H9 (cell line): ENCODE measurements at regions not wholly inside any gene's neighbourhood (a gene's known extent, or its start where the extent isn't known, plus 50 kb on each side); places are given as distances from the start of the nearest gene placed in this dataset.

Source experiments
- DNase-seq: peaks from one replicate; pipeline ENCODE4 v3.0.0-alpha.2; 2017
- H2AFZ ChIP-seq: one replicate; pipeline ENCODE4 v1.6.1; 2013; ENCODE audit warnings: mild to moderate bottlenecking, low read length, control low read depth, moderate library complexity
- H2AK5ac ChIP-seq: 2 replicates; pipeline ENCODE4 v1.6.1; 2013; ENCODE audit warnings: low read length, control low read depth, mixed read lengths; ENCODE audit not compliant: insufficient read length
- H2BK120ac ChIP-seq: one replicate; pipeline ENCODE4 v1.6.1; 2013; ENCODE audit warnings: low read depth, mild to moderate bottlenecking, low read length, control low read depth, inconsistent platforms; ENCODE audit not compliant: poor library complexity, severe bottlenecking
- H2BK12ac ChIP-seq: 2 replicates; pipeline ENCODE4 v1.6.1; 2013; ENCODE audit warnings: low read length, control low read depth, mixed read lengths, low read depth; ENCODE audit not compliant: insufficient read length
- H2BK15ac ChIP-seq: 2 replicates; pipeline ENCODE4 v1.6.1; 2013; ENCODE audit warnings: low read depth, low read length, control low read depth
- H2BK20ac ChIP-seq: one replicate; pipeline ENCODE4 v1.6.1; 2013; ENCODE audit warnings: low read depth, mild to moderate bottlenecking, low read length, control low read depth, inconsistent platforms; ENCODE audit not compliant: poor library complexity, severe bottlenecking
- H2BK5ac ChIP-seq: 2 replicates; pipeline ENCODE4 v1.6.1; 2013; ENCODE audit warnings: low read length, control low read depth, mixed read lengths; ENCODE audit not compliant: insufficient read length
- H3K14ac ChIP-seq: 2 replicates; pipeline ENCODE4 v1.6.1; 2013; ENCODE audit warnings: low read length, control low read depth; ENCODE audit not compliant: insufficient read depth
- H3K18ac ChIP-seq: 2 replicates; pipeline ENCODE4 v1.6.1; 2013; ENCODE audit warnings: low read depth, mild to moderate bottlenecking, mixed read lengths, low read length, control low read depth; ENCODE audit not compliant: insufficient read length
- H3K23ac ChIP-seq: 2 replicates; pipeline ENCODE4 v1.6.1; 2013; ENCODE audit warnings: low read length, control low read depth, mixed read lengths, low read depth; ENCODE audit not compliant: insufficient read length
- H3K23me2 ChIP-seq: 2 replicates; pipeline ENCODE4 v1.6.1; 2013; ENCODE audit warnings: low read depth, mild to moderate bottlenecking, mixed read lengths, low read length, control low read depth; ENCODE audit not compliant: insufficient read length, poor library complexity, severe bottlenecking
- H3K27ac ChIP-seq: 2 replicates; pipeline ENCODE4 v1.5.1; 2013; ENCODE audit warnings: low read length, control low read depth, mixed read lengths, low read depth; ENCODE audit not compliant: insufficient read length
- H3K27me3 ChIP-seq: 2 replicates; pipeline ENCODE4 v1.6.1; 2013; ENCODE audit warnings: low read length, control low read depth, inconsistent platforms; ENCODE audit not compliant: insufficient read depth
- H3K4ac ChIP-seq: 2 replicates; pipeline ENCODE4 v1.6.1; 2013; ENCODE audit warnings: low read depth, mild to moderate bottlenecking, control low read depth, inconsistent platforms, low read length, moderate library complexity
- H3K4me1 ChIP-seq: 2 replicates; pipeline ENCODE4 v1.6.1; 2013; ENCODE audit warnings: low read length, control low read depth, inconsistent platforms; ENCODE audit not compliant: insufficient read depth
- H3K4me2 ChIP-seq: 2 replicates; pipeline ENCODE4 v1.6.1; 2013; ENCODE audit warnings: low read length, control low read depth, mixed read lengths; ENCODE audit not compliant: insufficient read length, insufficient read depth
- H3K56ac ChIP-seq: 2 replicates; pipeline ENCODE4 v1.6.1; 2013; ENCODE audit warnings: low read depth, mild to moderate bottlenecking, mixed read lengths, low read length, control low read depth; ENCODE audit not compliant: insufficient read length
- H3K79me1 ChIP-seq: 2 replicates; pipeline ENCODE4 v1.6.1; 2013; ENCODE audit warnings: low read depth, mild to moderate bottlenecking, moderate library complexity, low read length, control low read depth, inconsistent platforms; ENCODE audit not compliant: insufficient read depth, poor library complexity, severe bottlenecking
- H3K79me2 ChIP-seq: 2 replicates; pipeline ENCODE4 v1.6.1; 2013; ENCODE audit warnings: low read length, control low read depth, inconsistent platforms; ENCODE audit not compliant: insufficient read depth
- H3K9ac ChIP-seq: 2 replicates; pipeline ENCODE4 v1.6.1; 2013; ENCODE audit warnings: low read length, control low read depth, mixed read lengths; ENCODE audit not compliant: insufficient read length; ENCODE audit errors: extremely low read depth
- H3K9me3 ChIP-seq: one replicate; pipeline ENCODE4 v1.6.1; 2013; ENCODE audit warnings: low read depth, low read length, inconsistent platforms; ENCODE audit not compliant: control insufficient read depth
- H3T11ph ChIP-seq: one replicate; pipeline ENCODE4 v1.6.1; 2013; ENCODE audit warnings: mild to moderate bottlenecking, low read length, control low read depth, inconsistent platforms
- H4K20me1 ChIP-seq: one replicate; pipeline ENCODE4 v1.6.1; 2013; ENCODE audit not compliant: control insufficient read depth, insufficient read length, insufficient read depth
- H4K5ac ChIP-seq: 2 replicates; pipeline ENCODE4 v1.6.1; 2013; ENCODE audit warnings: low read depth, mild to moderate bottlenecking, mixed read lengths, low read length, control low read depth; ENCODE audit not compliant: insufficient read length
- H4K8ac ChIP-seq: replicated peaks from 2 replicates; pipeline ENCODE4 v1.6.1; 2013; ENCODE audit warnings: low read length, control low read depth, mixed read lengths, low read depth; ENCODE audit not compliant: insufficient read length
- H4K91ac ChIP-seq: 2 replicates; pipeline ENCODE4 v1.6.1; 2013; ENCODE audit warnings: low read depth, mild to moderate bottlenecking, moderate library complexity, mixed read lengths, low read length, control low read depth; ENCODE audit not compliant: insufficient read length
- H3K27ac Mint-ChIP-seq, 3 experiments: 2 replicates in 2 of 3; 3 replicates in 1 of 3; pipeline ENCODE4 v1.8.0; 2020 to 2021; ENCODE audit warnings: mixed read lengths in 3 of 3, mild to moderate bottlenecking in 1 of 3, moderate library complexity in 1 of 3
- H3K27me3 Mint-ChIP-seq: 2 replicates; pipeline ENCODE4 v1.8.0; 2021; ENCODE audit warnings: low read depth, mild to moderate bottlenecking, moderate library complexity, mixed read lengths
- H3K36me3 Mint-ChIP-seq, 3 experiments: 2 replicates in 2 of 3; 3 replicates in 1 of 3; pipeline ENCODE4 v1.8.0; 2020 to 2021; ENCODE audit warnings: low read depth in 3 of 3, mixed read lengths in 3 of 3; ENCODE audit not compliant: insufficient read depth in 1 of 3
- H3K4me1 Mint-ChIP-seq, 2 experiments: 2 replicates each; pipeline ENCODE4 v1.8.0; 2020; ENCODE audit warnings: mixed read lengths in 2 of 2
- H3K4me3 Mint-ChIP-seq, 2 experiments: 2 replicates in 1 of 2; 3 replicates in 1 of 2; pipeline ENCODE4 v1.8.0; 2020 to 2021; ENCODE audit warnings: mild to moderate bottlenecking in 2 of 2, mixed read lengths in 2 of 2, moderate library complexity in 1 of 2
- H3K9me3 Mint-ChIP-seq, 2 experiments: 2 replicates in 1 of 2; 3 replicates in 1 of 2; pipeline ENCODE4 v1.8.0; 2020; ENCODE audit warnings: mild to moderate bottlenecking in 2 of 2, mixed read lengths in 2 of 2, moderate library complexity in 1 of 2
- CTCF ChIP-seq: fragments of 200-600 bp; sonication (generic); conservative IDR thresholded peaks from 3 replicates; pipeline ENCODE4 v1.8.0; 2021; ENCODE audit warnings: antibody characterized with exemption, mild to moderate bottlenecking
- WGBS: extraction: QIAGEN DNeasy Blood & Tissue Kit; methylation state at CpG from one replicate; pipeline ENCODE4 v1.1.7; 2013; ENCODE audit warnings: missing lambda C conversion rate, low lambda C conversion rate, mixed read lengths; ENCODE audit not compliant: insufficient read length; ENCODE audit errors: extremely low coverage; 5-methylcytosine and 5-hydroxymethylcytosine counted together

GRCh38 chr18:61950371-61950770 lies 57.6 kb upstream of the RNF152 start:
- Histone ChIP-seq H3K27me3 (no peaks in the 10 kb centered on the region), H4K20me1 (no peaks in the 10 kb centered on the region), H3K23me2 (no peaks in the 10 kb centered on the region), H4K5ac (no peak overlapping the region), H3K9ac (no peak overlapping the region), H2BK5ac (no peak overlapping the region), H2BK120ac (no peak overlapping the region), H3K4me1 (peaks cover 5% of the 10 kb centered on the region), H3K9me3 (no peaks in the 10 kb centered on the region), H3K56ac (no peak overlapping the region), H2AK5ac (no peak overlapping the region), H3K4me2 (no peak overlapping the region), H3T11ph (no peak overlapping the region), H3K79me1 (no peaks in the 10 kb centered on the region), H3K14ac (no peak overlapping the region), H2BK12ac (no peak overlapping the region), H3K23ac (no peak overlapping the region), H3K27ac (no peak overlapping the region), H2AFZ (no peak overlapping the region), H4K91ac (no peak overlapping the region), H3K79me2 (no peaks in the 10 kb centered on the region), H2BK20ac (no peak overlapping the region), H3K18ac (no peak overlapping the region), H3K4ac (no peak overlapping the region), H2BK15ac (no peak overlapping the region), H4K8ac (no peak overlapping the region)
- WGBS = no CpG with 5 or more reads among the region's 3 CpGs
- H3K4me3 Mint-ChIP-seq = no peak overlapping the region
- H3K36me3 Mint-ChIP-seq = no peaks in the 10 kb centered on the region
- no peak for DNase-seq
- no peak overlapping the region for H3K27ac Mint-ChIP-seq
- no peaks in the 10 kb centered on the region for H3K9me3 Mint-ChIP-seq
- H3K4me1 Mint-ChIP-seq = peaks cover 32 to 38% of the 10 kb centered on the region in 2 experiments
- no peaks in the 10 kb centered on the region for H3K27me3 Mint-ChIP-seq
- TF ChIP-seq CTCF = no peak
